ENCODE measurements at regions not wholly inside any gene's neighbourhood (a gene's known extent, or its start where the extent isn't known, plus 50 kb on each side); places are given as distances from the start of the nearest gene placed in this dataset.
"Not testable (repeated sequence)": the region's sequence is repeated elsewhere in the genome, so short reads cannot be mapped to it uniquely, and the experiment has no call there.

- H3K4me1 Mint-ChIP-seq (ENCODE audit: low read depth in 2 of 2); ATAC-seq (replicated peaks); H3K36me3 Mint-ChIP-seq (ENCODE audit: insufficient read depth); DNase-seq; H3K9me3 Mint-ChIP-seq; H3K4me3 Mint-ChIP-seq; H3K27ac Mint-ChIP-seq: not testable (repeated sequence)
- H3K27me3 Mint-ChIP-seq = peaks cover 22 to 34% of the 10 kb centered on the region in 2 donors
Measured at GRCh38 chr7:131933219-131933618, 376.8 kb upstream of the PODXL start.

- Mint-ChIP-seq H3K36me3 (ENCODE audit: insufficient read depth) (no peaks in the 10 kb centered on the region), H3K27ac (no peak overlapping the region), H3K4me1 (ENCODE audit: low read depth in 2 of 2) (no peaks in the 10 kb centered on the region), H3K9me3 (peaks cover 2 to 11% of the 10 kb centered on the region in 2 donors), H3K4me3 (no peak overlapping the region), H3K27me3 (peaks cover 26 to 43% of the 10 kb centered on the region in 2 donors)
- DNase-seq (no peak), ATAC-seq (replicated peaks) (no peak)
Measured at GRCh38 chr7:131932271-131932670, 375.8 kb upstream of the PODXL start.

GRCh38 chr7:131931370-131931769, 374.9 kb upstream of the PODXL start:
- DNase-seq (no peak), ATAC-seq (replicated peaks) (no peak)
- peaks cover 23 to 46% of the 10 kb centered on the region in 2 donors for H3K27me3 Mint-ChIP-seq
- H3K9me3 Mint-ChIP-seq = peaks cover under 1 to 9% of the 10 kb centered on the region in 2 donors
- no peaks in the 10 kb centered on the region for H3K4me1 Mint-ChIP-seq (ENCODE audit: low read depth in 2 of 2)
- H3K27ac Mint-ChIP-seq = no peak overlapping the region
- no peak overlapping the region for H3K4me3 Mint-ChIP-seq
- H3K36me3 Mint-ChIP-seq (ENCODE audit: insufficient read depth) = no peaks in the 10 kb centered on the region

DNA sequence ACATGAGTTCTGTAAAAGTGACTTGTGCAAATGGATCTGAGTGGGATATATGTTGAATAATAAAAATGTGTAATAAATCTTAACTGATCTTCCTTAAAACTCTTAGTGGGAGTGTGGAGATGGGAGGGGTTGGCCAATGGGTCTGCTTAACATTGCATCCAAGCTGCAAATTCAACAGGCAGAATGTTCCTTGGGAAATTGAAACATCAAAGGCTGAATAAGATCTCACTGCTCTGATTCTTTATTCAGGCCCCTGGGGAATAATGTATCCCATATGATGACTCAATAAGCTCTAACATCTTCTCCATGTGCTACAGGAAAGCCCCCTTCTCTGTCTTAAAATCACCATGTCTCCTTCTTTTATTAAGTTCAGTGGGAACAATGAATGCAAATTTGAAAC, 373.2 kb upstream of the PODXL start:
- no peak overlapping the region for H3K4me3 Mint-ChIP-seq
- peaks cover 20 to 38% of the 10 kb centered on the region in 2 donors for H3K27me3 Mint-ChIP-seq
- peaks cover 0 to 6% of the 10 kb centered on the region in 2 donors for H3K9me3 Mint-ChIP-seq
- ATAC-seq (replicated peaks) = no peak
- no peak for DNase-seq
- peaks cover 0 to 2% of the 10 kb centered on the region in 2 donors for H3K4me1 Mint-ChIP-seq (ENCODE audit: low read depth in 2 of 2)
- no peak overlapping the region for H3K27ac Mint-ChIP-seq
- H3K36me3 Mint-ChIP-seq (ENCODE audit: insufficient read depth) = no peaks in the 10 kb centered on the region

DNA sequence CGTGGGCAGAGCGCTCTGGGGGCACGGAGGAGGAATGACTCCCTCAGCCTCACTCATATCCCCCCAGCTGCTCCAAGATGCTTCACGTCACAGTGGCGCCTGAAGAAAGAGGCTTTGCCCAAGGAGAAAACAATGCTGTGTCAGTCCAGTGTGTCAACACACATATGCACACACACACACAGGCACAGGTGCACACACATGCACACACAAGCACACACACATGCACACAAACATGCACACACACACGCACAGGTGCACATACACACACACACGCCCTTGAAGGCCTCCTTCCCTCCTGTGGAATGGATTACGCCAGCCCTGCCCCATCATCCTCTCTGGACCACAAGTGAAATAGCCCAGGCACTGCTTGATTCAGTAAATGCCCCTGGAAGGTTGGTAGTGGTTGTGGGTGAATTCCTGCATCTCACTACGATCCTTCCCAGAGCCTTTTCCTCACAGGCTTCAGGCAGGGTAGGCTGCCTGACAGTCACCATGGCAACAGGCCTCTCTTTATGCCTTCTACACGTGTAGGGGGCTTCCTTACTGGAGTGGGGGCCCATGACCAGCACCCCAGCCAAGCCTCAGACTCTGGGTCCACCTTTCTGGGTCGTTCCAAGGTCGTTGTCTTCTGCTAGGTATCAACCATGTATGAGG, 371.5 kb upstream of the PODXL start:
- Mint-ChIP-seq H3K36me3 (ENCODE audit: insufficient read depth) (no peaks in the 10 kb centered on the region), H3K4me1 (ENCODE audit: low read depth in 2 of 2) (peaks cover 0 to 3% of the 10 kb centered on the region in 2 donors), H3K27me3 (peaks cover 16 to 28% of the 10 kb centered on the region in 2 donors), H3K27ac (no peak overlapping the region), H3K4me3 (no peak overlapping the region), H3K9me3 (peaks cover 0 to 6% of the 10 kb centered on the region in 2 donors)
- ATAC-seq (replicated peaks) = no peak
- no peak for DNase-seq

DNA sequence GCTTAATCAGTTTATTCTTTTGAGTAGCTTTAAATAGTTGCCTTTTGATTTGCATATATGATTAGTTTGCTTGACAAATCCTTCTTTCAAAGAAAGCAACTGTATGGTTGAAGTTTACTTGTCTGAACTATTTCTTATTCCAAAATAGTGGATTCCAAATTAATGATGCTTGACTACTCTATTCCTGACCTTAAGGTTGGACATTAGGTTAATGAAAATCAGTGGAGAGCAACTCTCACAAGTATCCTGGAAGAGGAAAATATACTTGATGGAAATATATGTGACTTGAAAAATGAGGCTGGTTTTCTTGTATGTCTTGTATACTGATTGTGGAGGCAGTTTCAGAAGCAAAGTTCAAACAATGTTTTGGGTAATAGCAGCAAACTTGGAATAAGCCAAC, 369.2 kb upstream of the PODXL start:
- no peak overlapping the region for H3K27ac Mint-ChIP-seq

GRCh38 chr7:131924857-131925256, 368.4 kb upstream of the PODXL start:
- peaks cover 3 to 6% of the 10 kb centered on the region in 2 donors for H3K9me3 Mint-ChIP-seq
- ATAC-seq (replicated peaks) (no peak), DNase-seq (no peak)
- peak overlapping the region in 1 of 2 donors; percentile 47 for H3K4me3 Mint-ChIP-seq
- H3K27ac Mint-ChIP-seq = no peak overlapping the region
- H3K4me1 Mint-ChIP-seq (ENCODE audit: low read depth in 2 of 2) = peaks cover 0 to 3% of the 10 kb centered on the region in 2 donors
- peaks cover 5 to 20% of the 10 kb centered on the region in 2 donors for H3K27me3 Mint-ChIP-seq
- H3K36me3 Mint-ChIP-seq (ENCODE audit: insufficient read depth) = no peaks in the 10 kb centered on the region

More for the DNA sequence above, 369.2 kb upstream of the PODXL start:
- DNase-seq (no peak), ATAC-seq (replicated peaks) (no peak)
- Mint-ChIP-seq H3K36me3 (ENCODE audit: insufficient read depth) (no peaks in the 10 kb centered on the region), H3K9me3 (peaks cover 3 to 6% of the 10 kb centered on the region in 2 donors), H3K4me1 (ENCODE audit: low read depth in 2 of 2) (peaks cover 0 to 3% of the 10 kb centered on the region in 2 donors), H3K4me3 (no peak overlapping the region), H3K27me3 (peaks cover 5 to 20% of the 10 kb centered on the region in 2 donors)

- ATAC-seq (replicated peaks); H3K9me3 Mint-ChIP-seq; H3K36me3 Mint-ChIP-seq (ENCODE audit: insufficient read depth); H3K27me3 Mint-ChIP-seq; H3K4me1 Mint-ChIP-seq (ENCODE audit: low read depth in 2 of 2); DNase-seq; H3K4me3 Mint-ChIP-seq; H3K27ac Mint-ChIP-seq: not testable (repeated sequence)
Measured at GRCh38 chr7:131922948-131923347, 366.5 kb upstream of the PODXL start.

DNA sequence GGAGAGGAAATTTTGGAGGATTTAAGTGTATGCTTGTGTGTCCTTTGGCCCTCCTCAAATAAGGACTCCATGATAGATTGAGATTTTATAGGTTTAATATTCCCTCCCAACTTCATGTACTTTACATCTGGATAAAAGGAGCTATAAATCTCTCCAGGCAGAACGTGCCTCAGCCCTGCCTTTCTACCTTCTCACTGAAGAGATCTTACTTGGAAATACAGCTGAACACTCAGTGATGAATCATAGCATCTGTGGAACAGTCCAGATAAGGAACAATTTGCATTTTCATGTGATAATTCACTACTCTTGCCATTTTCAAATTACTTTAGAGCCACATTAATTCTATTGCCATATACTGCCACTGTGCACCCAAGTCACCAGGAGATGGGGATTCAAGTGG, 364.6 kb upstream of the PODXL start:
- Mint-ChIP-seq H3K27ac (no peak overlapping the region), H3K4me1 (ENCODE audit: low read depth in 2 of 2) (peaks cover 0 to 3% of the 10 kb centered on the region in 2 donors), H3K9me3 (peaks cover 0 to 3% of the 10 kb centered on the region in 2 donors), H3K4me3 (no peak overlapping the region), H3K36me3 (ENCODE audit: insufficient read depth) (no peaks in the 10 kb centered on the region), H3K27me3 (no peaks in the 10 kb centered on the region)
- ATAC-seq (replicated peaks) = no peak
- no peak for DNase-seq

- H3K27ac Mint-ChIP-seq = no peak overlapping the region
- H3K4me1 Mint-ChIP-seq (ENCODE audit: low read depth in 2 of 2) = peaks cover 0 to 3% of the 10 kb centered on the region in 2 donors
- H3K27me3 Mint-ChIP-seq = no peaks in the 10 kb centered on the region
- ATAC-seq (replicated peaks) = no peak
- no peaks in the 10 kb centered on the region for H3K36me3 Mint-ChIP-seq (ENCODE audit: insufficient read depth)
- no peak for DNase-seq
- H3K4me3 Mint-ChIP-seq = no peak overlapping the region
- peaks cover 0 to 3% of the 10 kb centered on the region in 2 donors for H3K9me3 Mint-ChIP-seq
Measured at GRCh38 chr7:131919920-131920709, 363.7 kb upstream of the PODXL start.

GRCh38 chr7:131911112-131911511, 354.7 kb upstream of the PODXL start:
- Mint-ChIP-seq H3K36me3 (ENCODE audit: insufficient read depth) (peaks cover 5% of the 10 kb centered on the region), H3K9me3 (peaks cover 0 to 5% of the 10 kb centered on the region in 2 donors), H3K4me1 (ENCODE audit: low read depth in 2 of 2) (no peaks in the 10 kb centered on the region), H3K4me3 (no peak overlapping the region), H3K27ac (no peak overlapping the region), H3K27me3 (peaks cover 48 to 59% of the 10 kb centered on the region in 2 donors)
- no peak for DNase-seq
- ATAC-seq (replicated peaks) = no peak

GRCh38 chr7:131909151-131909768, 352.8 kb upstream of the PODXL start:
- no peak overlapping the region for H3K4me3 Mint-ChIP-seq
- no peaks in the 10 kb centered on the region for H3K4me1 Mint-ChIP-seq (ENCODE audit: low read depth in 2 of 2)
- H3K9me3 Mint-ChIP-seq = peaks cover 0 to 10% of the 10 kb centered on the region in 2 donors
- DNase-seq (no peak), ATAC-seq (replicated peaks) (no peak)
- H3K27me3 Mint-ChIP-seq = peaks cover 48 to 70% of the 10 kb centered on the region in 2 donors
- peaks cover 5% of the 10 kb centered on the region for H3K36me3 Mint-ChIP-seq (ENCODE audit: insufficient read depth)
- H3K27ac Mint-ChIP-seq = no peak overlapping the region

DNA sequence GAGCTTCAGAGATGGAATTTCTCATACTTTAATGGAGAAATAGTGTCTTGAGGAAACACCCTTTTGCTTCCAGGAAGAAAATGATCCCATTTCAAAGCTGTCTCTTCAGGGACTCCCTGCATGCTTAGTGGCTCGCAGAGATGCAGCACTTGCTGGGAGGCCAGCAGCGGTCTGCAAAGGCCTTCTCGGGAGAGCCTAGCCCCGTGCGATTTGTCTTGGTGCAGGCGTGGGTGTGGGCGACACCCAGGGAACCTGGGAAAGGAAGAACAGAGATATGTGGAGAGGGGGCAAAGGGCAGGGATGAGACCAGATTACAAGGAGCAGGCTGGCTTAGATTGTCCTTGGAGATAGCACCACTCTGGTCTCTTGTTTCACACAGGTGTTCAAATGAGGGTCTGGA, 352.3 kb upstream of the PODXL start:
- Mint-ChIP-seq H3K36me3 (ENCODE audit: insufficient read depth) (peaks cover 3% of the 10 kb centered on the region), H3K27ac (no peak overlapping the region), H3K9me3 (peaks cover 0 to 11% of the 10 kb centered on the region in 2 donors), H3K27me3 (peaks cover 48 to 70% of the 10 kb centered on the region in 2 donors), H3K4me3 (no peak overlapping the region), H3K4me1 (ENCODE audit: low read depth in 2 of 2) (no peaks in the 10 kb centered on the region)
- DNase-seq (no peak), ATAC-seq (replicated peaks) (no peak)

Measured in effector memory CD8-positive, alpha-beta T cell (primary cell).